ENCODE measurements at regions not wholly inside any gene's neighbourhood (a gene's known extent, or its start where the extent isn't known, plus 50 kb on each side); places are given as distances from the start of the nearest gene placed in this dataset.
"Not testable (repeated sequence)": the region's sequence is repeated elsewhere in the genome, so short reads cannot be mapped to it uniquely, and the experiment has no call there.

GRCh38 chr17:18563381-18564098, 80.7 kb downstream of the TBC1D28 start:
- H3K27ac ChIP-seq (ENCODE audit: extremely low read length, insufficient read depth, low read length); FAIRE-seq; H3K79me2 ChIP-seq (ENCODE audit: insufficient read depth, low read length); intact Hi-C loops (cut with micrococcal nuclease; ENCODE audit: unreplicated experiment); H3K4me3 ChIP-seq (replicated peaks in 1 of 3; ENCODE audit: insufficient read depth in 1 of 3, low read depth in 2 of 3, low read length in 3 of 3); POLR2A ChIA-PET; H3K4me1 ChIP-seq (ENCODE audit: insufficient read depth, low read length); CTCF ChIA-PET (ENCODE audit: low intra/inter-chr PET ratio, low total read pairs); H3K9me3 ChIP-seq (ENCODE audit: low read length); H3K36me3 ChIP-seq (replicated peaks in 1 of 2; ENCODE audit: control insufficient read depth in 1 of 2, insufficient read depth in 2 of 2, low read length in 2 of 2); H3K4me2 ChIP-seq (ENCODE audit: low read depth, low read length); H2AFZ ChIP-seq (ENCODE audit: low read length); in situ Hi-C loops (cut with HindIII; ENCODE audit: extremely low pct_ligation_motif_present, low pct_unique_long_range_greater_than_20kb); H4K20me1 ChIP-seq (ENCODE audit: insufficient read depth, low read length); H3K9ac ChIP-seq (ENCODE audit: insufficient read depth, low read depth, low read length); DNase-seq (ENCODE audit: low spot score); BruUV-seq (replicated peaks); H3K27me3 ChIP-seq (ENCODE audit: control insufficient read depth in 1 of 2, insufficient read depth in 2 of 2, low read length in 2 of 2): not testable (repeated sequence)
- ATAC-seq: peak; percentile 96
- TF ChIP-seq ZNF263 (CRISPR knock-in tag; IDR thresholded peaks at IDR 0.05): peak; percentile 39; the same call in 1 of the 2 replicates
- peak; percentile 38 for TF ChIP-seq STAG1 (CRISPR knock-in tag; IDR thresholded peaks at IDR 0.05)
- peak; percentile 51 for TF ChIP-seq CTCF (CRISPR knock-in tag; IDR thresholded peaks at IDR 0.05)
- WGBS (ENCODE audit: low lambda C conversion rate): 63% methylated on average over 5 of the region's 16 CpGs

GRCh38 chr17:18564099-18564448, 80.1 kb downstream of the TBC1D28 start:
- FAIRE-seq (peak; percentile 51), DNase-seq (ENCODE audit: low spot score) (peak; percentile 4), ATAC-seq (peak; percentile 81)
- CTCF ChIA-PET (ENCODE audit: low intra/inter-chr PET ratio, low total read pairs); H3K4me1 ChIP-seq (ENCODE audit: insufficient read depth, low read length); H3K27me3 ChIP-seq (ENCODE audit: control insufficient read depth in 1 of 2, insufficient read depth in 2 of 2, low read length in 2 of 2); H3K4me2 ChIP-seq (ENCODE audit: low read depth, low read length); H3K27ac ChIP-seq (ENCODE audit: extremely low read length, insufficient read depth, low read length); H3K9ac ChIP-seq (ENCODE audit: insufficient read depth, low read depth, low read length); H3K79me2 ChIP-seq (ENCODE audit: insufficient read depth, low read length); H4K20me1 ChIP-seq (ENCODE audit: insufficient read depth, low read length); H3K36me3 ChIP-seq (replicated peaks in 1 of 2; ENCODE audit: control insufficient read depth in 1 of 2, insufficient read depth in 2 of 2, low read length in 2 of 2); BruUV-seq (replicated peaks); in situ Hi-C loops (cut with HindIII; ENCODE audit: extremely low pct_ligation_motif_present, low pct_unique_long_range_greater_than_20kb); H3K9me3 ChIP-seq (ENCODE audit: low read length); intact Hi-C loops (cut with micrococcal nuclease; ENCODE audit: unreplicated experiment); POLR2A ChIA-PET; H2AFZ ChIP-seq (ENCODE audit: low read length); H3K4me3 ChIP-seq (replicated peaks in 1 of 3; ENCODE audit: insufficient read depth in 1 of 3, low read depth in 2 of 3, low read length in 3 of 3): not testable (repeated sequence)
- 0% methylated on average over 3 of the region's 3 CpGs for WGBS (ENCODE audit: low lambda C conversion rate)
- TF ChIP-seq CTCF (CRISPR knock-in tag; IDR thresholded peaks at IDR 0.05) (peak; percentile 69), SMC3 (IDR thresholded peaks at IDR 0.05; ENCODE audit: low read length) (peak; percentile 30; the same call in 1 of the 2 replicates), CEBPG (CRISPR knock-in tag; IDR thresholded peaks at IDR 0.05) (peak; percentile 26; the same call in 1 of the 2 replicates), STAG1 (CRISPR knock-in tag; IDR thresholded peaks at IDR 0.05) (peak; percentile 40)

- H3K79me2 ChIP-seq (ENCODE audit: insufficient read depth, low read length); H3K4me3 ChIP-seq (replicated peaks in 1 of 3; ENCODE audit: insufficient read depth in 1 of 3, low read depth in 2 of 3, low read length in 3 of 3); FAIRE-seq; intact Hi-C loops (cut with micrococcal nuclease; ENCODE audit: unreplicated experiment); H3K36me3 ChIP-seq (replicated peaks in 1 of 2; ENCODE audit: control insufficient read depth in 1 of 2, insufficient read depth in 2 of 2, low read length in 2 of 2); H2AFZ ChIP-seq (ENCODE audit: low read length); H3K9ac ChIP-seq (ENCODE audit: insufficient read depth, low read depth, low read length); ATAC-seq; H3K27ac ChIP-seq (ENCODE audit: extremely low read length, insufficient read depth, low read length); POLR2A ChIA-PET; H3K4me2 ChIP-seq (ENCODE audit: low read depth, low read length); H4K20me1 ChIP-seq (ENCODE audit: insufficient read depth, low read length); H3K9me3 ChIP-seq (ENCODE audit: low read length); BruUV-seq (replicated peaks); H3K27me3 ChIP-seq (ENCODE audit: control insufficient read depth in 1 of 2, insufficient read depth in 2 of 2, low read length in 2 of 2); CTCF ChIA-PET (ENCODE audit: low intra/inter-chr PET ratio, low total read pairs); H3K4me1 ChIP-seq (ENCODE audit: insufficient read depth, low read length); DNase-seq (ENCODE audit: low spot score); in situ Hi-C loops (cut with HindIII; ENCODE audit: extremely low pct_ligation_motif_present, low pct_unique_long_range_greater_than_20kb): not testable (repeated sequence)
- WGBS (ENCODE audit: low lambda C conversion rate): 30% methylated on average over 10 of the region's 17 CpGs
Measured at GRCh38 chr17:18568108-18568995, 75.8 kb downstream of the TBC1D28 start.

All from HepG2 (cell line).